Activated naive CD4-positive, alpha-beta T cell treated with Interleukin-2 at 50 U/mL for 16 hours (primary cell): ENCODE measurements at regions not wholly inside any gene's neighbourhood (a gene's known extent, or its start where the extent isn't known, plus 50 kb on each side); places are given as distances from the start of the nearest gene placed in this dataset.

Source experiments
- DNase-seq: peaks from one replicate; pipeline ENCODE4 v3.0.0-alpha.2; 2020

- DNase-seq, result no peak
These were observed 174.3 kb upstream of the TNFAIP3 start for GRCh38 chr6:137692806-137693205.

- DNase-seq, result no peak
These were observed 173.3 kb upstream of the TNFAIP3 start for GRCh38 chr6:137693711-137694110.

GRCh38 chr6:137696765-137697164, 170.3 kb upstream of the TNFAIP3 start:
- DNase-seq, result no peak

- DNase-seq, result no peak
These were observed 169.7 kb upstream of the TNFAIP3 start for GRCh38 chr6:137697267-137697938.

- DNase-seq, result no peak
These were observed 168.4 kb upstream of the TNFAIP3 start for GRCh38 chr6:137698636-137699030.

- peak; percentile 48 for DNase-seq
These were observed 167.9 kb upstream of the TNFAIP3 start for GRCh38 chr6:137699031-137699683.

GRCh38 chr6:137700161-137700560, 166.9 kb upstream of the TNFAIP3 start:
- DNase-seq, result no peak

- no peak for DNase-seq
These were observed 166.1 kb upstream of the TNFAIP3 start for GRCh38 chr6:137700751-137701477.

GRCh38 chr6:137701942-137702341, 165.1 kb upstream of the TNFAIP3 start:
- no peak for DNase-seq

GRCh38 chr6:137702791-137703424, 164.2 kb upstream of the TNFAIP3 start:
- DNase-seq, result no peak

GRCh38 chr6:137704802-137705159, 162.3 kb upstream of the TNFAIP3 start:
- DNase-seq, result no peak

- DNase-seq, result peak; percentile 79
These were observed 161.6 kb upstream of the TNFAIP3 start for GRCh38 chr6:137705160-137706082.

- no peak for DNase-seq
These were observed 160.8 kb upstream of the TNFAIP3 start for GRCh38 chr6:137706083-137706750.

GRCh38 chr6:137707038-137707589, 159.9 kb upstream of the TNFAIP3 start:
- DNase-seq, result no peak

- DNase-seq, result peak; percentile 79
These were observed 159.3 kb upstream of the TNFAIP3 start for GRCh38 chr6:137707590-137708360.

GRCh38 chr6:137708481-137708880, 158.6 kb upstream of the TNFAIP3 start:
- DNase-seq, result no peak

- DNase-seq, result peak; percentile 53
These were observed 157.4 kb upstream of the TNFAIP3 start for GRCh38 chr6:137709424-137710236.

GRCh38 chr6:137711972-137712371, 155.1 kb upstream of the TNFAIP3 start:
- no peak for DNase-seq

GRCh38 chr6:137712587-137712986, 154.5 kb upstream of the TNFAIP3 start:
- DNase-seq, result no peak

GRCh38 chr6:137715589-137716045, 151.4 kb upstream of the TNFAIP3 start:
- DNase-seq, result no peak
